HG02798 (cell line): ENCODE measurements at regions not wholly inside any gene's neighbourhood (a gene's known extent, or its start where the extent isn't known, plus 50 kb on each side); places are given as distances from the start of the nearest gene placed in this dataset.
"Not testable (repeated sequence)": the region's sequence is repeated elsewhere in the genome, so short reads cannot be mapped to it uniquely, and the experiment has no call there.

ENCODE experiments used
- ATAC-seq: cut with Tn5 transposase; IDR thresholded peaks from one replicate; pipeline ENCODE4 v1.9.1; 2021; ENCODE audit warnings: mild to moderate bottlenecking; ENCODE audit not compliant: unreplicated experiment, poor library complexity

GRCh38 chr18:70762812-70763211 is 474.0 kb downstream of the SOCS6 start:
- no peak for ATAC-seq

GRCh38 chr18:70758780-70759179 is 469.9 kb downstream of the SOCS6 start:
- ATAC-seq: no peak

GRCh38 chr18:70754486-70754885 is 465.6 kb downstream of the SOCS6 start:
- ATAC-seq: no peak

GRCh38 chr18:70732916-70733315 is 444.1 kb downstream of the SOCS6 start:
- ATAC-seq: no peak

- no peak for ATAC-seq
Observed at GRCh38 chr18:70732188-70732587, 443.3 kb downstream of the SOCS6 start.

GRCh38 chr18:70720607-70721006 is 431.8 kb downstream of the SOCS6 start:
- no peak for ATAC-seq

- no peak for ATAC-seq
Observed at GRCh38 chr18:70709720-70710119, 420.9 kb downstream of the SOCS6 start.

- no peak for ATAC-seq
Observed at GRCh38 chr18:70709144-70709543, 420.3 kb downstream of the SOCS6 start.

- no peak for ATAC-seq
Observed at GRCh38 chr18:70705831-70706416, 417.1 kb downstream of the SOCS6 start.

- no peak for ATAC-seq
Observed at GRCh38 chr18:70700496-70700895, 411.7 kb downstream of the SOCS6 start.

- no peak for ATAC-seq
Observed at GRCh38 chr18:70698574-70698973, 409.7 kb downstream of the SOCS6 start.

GRCh38 chr18:70693246-70693645 is 404.4 kb downstream of the SOCS6 start:
- ATAC-seq: no peak

GRCh38 chr18:70689765-70690164 is 400.9 kb downstream of the SOCS6 start:
- not testable (repeated sequence) for ATAC-seq

- ATAC-seq: no peak
Observed at GRCh38 chr18:70688286-70688685, 399.4 kb downstream of the SOCS6 start.

GRCh38 chr18:70684821-70685220 is 396.0 kb downstream of the SOCS6 start:
- ATAC-seq: no peak

GRCh38 chr18:70683263-70683662 is 394.4 kb downstream of the SOCS6 start:
- no peak for ATAC-seq

- no peak for ATAC-seq
Observed at GRCh38 chr18:70674896-70675295, 386.1 kb downstream of the SOCS6 start.

- ATAC-seq: no peak
Observed at GRCh38 chr18:70673831-70674230, 385.0 kb downstream of the SOCS6 start.

- no peak for ATAC-seq
Observed at GRCh38 chr18:70672581-70672980, 383.7 kb downstream of the SOCS6 start.

GRCh38 chr18:70671889-70672565 is 383.2 kb downstream of the SOCS6 start:
- no peak for ATAC-seq

- no peak for ATAC-seq
Observed at GRCh38 chr18:70666936-70667335, 378.1 kb downstream of the SOCS6 start.

- ATAC-seq: no peak
Observed at GRCh38 chr18:70663141-70663540, 374.3 kb downstream of the SOCS6 start.
